Epidermal melanocyte (primary cell): ENCODE measurements at regions not wholly inside any gene's neighbourhood (a gene's known extent, or its start where the extent isn't known, plus 50 kb on each side); places are given as distances from the start of the nearest gene placed in this dataset.

Experiments
- DNase-seq: peaks from one replicate; pipeline ENCODE4 v3.0.0; 2011; ENCODE audit warnings: low spot score; ENCODE audit not compliant: insufficient read length

GRCh38 chr6:4620284-4621151 lies 155.7 kb upstream of the CDYL start:
- no peak for DNase-seq

- DNase-seq, result no peak
These were observed 159.9 kb upstream of the CDYL start for GRCh38 chr6:4616311-4616710.

GRCh38 chr6:4615891-4616290 lies 160.3 kb upstream of the CDYL start:
- no peak for DNase-seq

GRCh38 chr6:4615231-4615630 lies 161.0 kb upstream of the CDYL start:
- no peak for DNase-seq

GRCh38 chr6:4614637-4615036 lies 161.6 kb upstream of the CDYL start:
- no peak for DNase-seq

GRCh38 chr6:4613795-4614194 lies 162.4 kb upstream of the CDYL start:
- no peak for DNase-seq

- DNase-seq, result no peak
These were observed 162.8 kb upstream of the CDYL start for GRCh38 chr6:4613381-4613780.

GRCh38 chr6:4612636-4613171 lies 163.5 kb upstream of the CDYL start:
- DNase-seq, result no peak

GRCh38 chr6:4611429-4612129 lies 164.6 kb upstream of the CDYL start:
- no peak for DNase-seq

GRCh38 chr6:4610256-4610655 lies 165.9 kb upstream of the CDYL start:
- DNase-seq, result peak; percentile 68

GRCh38 chr6:4608361-4609115 lies 167.7 kb upstream of the CDYL start:
- no peak for DNase-seq

- no peak for DNase-seq
These were observed 168.4 kb upstream of the CDYL start for GRCh38 chr6:4607793-4608192.

- no peak for DNase-seq
These were observed 169.1 kb upstream of the CDYL start for GRCh38 chr6:4606821-4607704.

GRCh38 chr6:4606016-4606415 lies 170.2 kb upstream of the CDYL start:
- DNase-seq, result no peak

GRCh38 chr6:4603856-4604369 lies 172.3 kb upstream of the CDYL start:
- DNase-seq, result no peak

- no peak for DNase-seq
These were observed 172.9 kb upstream of the CDYL start for GRCh38 chr6:4603291-4603690.

GRCh38 chr6:4599924-4600323 lies 176.3 kb upstream of the CDYL start:
- no peak for DNase-seq

GRCh38 chr6:4598384-4598995 lies 177.7 kb upstream of the CDYL start:
- DNase-seq, result no peak

- DNase-seq, result no peak
These were observed 182.3 kb upstream of the CDYL start for GRCh38 chr6:4593951-4594350.

GRCh38 chr6:4592026-4592425 lies 184.2 kb upstream of the CDYL start:
- no peak for DNase-seq
